DMS53 treated with DMSO at 0.1 percent for 48 hours (cell line): ENCODE measurements at regions not wholly inside any gene's neighbourhood (a gene's known extent, or its start where the extent isn't known, plus 50 kb on each side); places are given as distances from the start of the nearest gene placed in this dataset.
A peak's percentile ranks its signal among the peaks of the same experiment; 100 is the strongest.
"Not testable (repeated sequence)": the region's sequence is repeated elsewhere in the genome, so short reads cannot be mapped to it uniquely, and the experiment has no call there.

Source experiments
- DNase-seq: peaks from one replicate; lab custom pipeline; 2025; ENCODE audit not compliant: unreplicated experiment; lab: John Stamatoyannopoulos, UW

DNA sequence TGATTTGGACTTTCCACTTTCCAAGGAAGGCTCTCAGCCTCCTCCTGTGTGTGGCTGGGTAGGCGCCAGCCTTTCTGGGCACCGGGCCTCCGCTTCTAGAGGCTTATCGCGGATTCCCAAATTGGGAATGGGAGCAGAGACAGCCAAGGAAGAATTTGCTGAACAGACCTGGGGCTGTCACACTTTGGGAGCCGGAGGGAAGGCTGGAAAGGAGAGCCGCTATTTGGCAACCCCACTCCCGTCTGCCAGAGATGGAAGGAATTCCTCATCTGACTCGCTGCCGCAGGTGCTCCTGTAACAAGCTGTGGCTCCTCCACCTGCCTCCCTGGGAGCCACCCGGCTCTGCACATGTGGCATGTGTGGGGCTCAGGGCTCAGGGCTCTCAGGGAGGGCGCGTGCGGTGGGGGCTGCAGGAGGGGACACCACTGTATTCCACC lies 50.8 kb upstream of the ECHDC3 start:
- DNase-seq: no peak

DNA sequence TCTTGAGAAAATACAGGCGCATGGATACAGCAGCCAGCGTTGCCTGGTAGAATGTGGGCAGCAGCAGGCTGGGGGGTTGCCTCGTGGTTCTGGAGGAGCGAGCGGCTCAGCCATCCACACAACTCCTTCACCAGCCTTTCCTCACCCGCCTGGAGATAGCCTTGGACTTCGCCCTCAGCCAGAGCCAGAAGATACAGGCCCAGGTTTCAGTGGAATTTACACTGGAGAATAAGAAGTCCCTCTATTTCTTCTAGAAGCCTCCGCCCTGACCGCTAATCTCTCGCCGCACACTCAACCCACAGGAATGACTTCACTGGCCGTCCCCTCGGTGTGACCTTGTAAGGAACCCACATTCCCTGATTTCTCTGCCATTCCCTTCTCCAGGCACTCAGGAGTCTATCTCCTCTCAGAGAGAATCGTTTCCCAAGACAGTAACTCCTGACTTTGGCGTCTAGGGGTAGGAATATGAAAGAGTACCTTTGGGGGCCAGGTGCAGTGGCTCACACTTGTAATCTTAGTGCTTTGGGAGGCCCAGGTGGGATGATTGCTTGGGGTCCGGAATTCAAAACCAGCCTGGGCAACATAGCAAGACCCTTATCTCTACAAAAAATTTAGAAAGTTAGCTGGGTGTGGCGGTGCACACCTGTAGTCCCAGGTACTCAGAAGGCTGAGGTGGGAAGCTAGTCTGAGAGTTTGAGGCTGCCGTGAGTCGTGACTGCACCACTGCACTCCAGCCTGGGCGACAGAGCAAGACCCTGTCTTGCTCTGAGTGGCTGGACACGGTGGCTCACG lies 52.0 kb upstream of the ECHDC3 start:
- no peak for DNase-seq

DNA sequence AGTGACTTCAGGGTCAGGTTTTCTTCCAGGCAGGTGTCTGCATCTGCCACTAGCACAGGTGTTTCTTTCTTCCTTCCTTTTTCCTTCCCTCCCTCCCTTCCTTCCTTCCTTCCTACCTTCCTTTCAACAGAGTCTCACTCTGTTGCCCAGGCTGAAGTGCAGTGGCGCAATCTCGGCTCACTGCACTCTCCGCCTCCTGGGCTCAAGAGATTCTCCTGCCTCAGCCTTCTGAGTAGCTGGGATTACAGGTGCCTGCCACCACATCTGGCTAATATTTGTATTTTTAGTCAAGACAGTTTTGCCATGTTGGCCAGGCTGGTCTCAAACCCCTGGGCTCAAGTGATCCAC lies 53.8 kb upstream of the ECHDC3 start:
- not testable (repeated sequence) for DNase-seq

DNA sequence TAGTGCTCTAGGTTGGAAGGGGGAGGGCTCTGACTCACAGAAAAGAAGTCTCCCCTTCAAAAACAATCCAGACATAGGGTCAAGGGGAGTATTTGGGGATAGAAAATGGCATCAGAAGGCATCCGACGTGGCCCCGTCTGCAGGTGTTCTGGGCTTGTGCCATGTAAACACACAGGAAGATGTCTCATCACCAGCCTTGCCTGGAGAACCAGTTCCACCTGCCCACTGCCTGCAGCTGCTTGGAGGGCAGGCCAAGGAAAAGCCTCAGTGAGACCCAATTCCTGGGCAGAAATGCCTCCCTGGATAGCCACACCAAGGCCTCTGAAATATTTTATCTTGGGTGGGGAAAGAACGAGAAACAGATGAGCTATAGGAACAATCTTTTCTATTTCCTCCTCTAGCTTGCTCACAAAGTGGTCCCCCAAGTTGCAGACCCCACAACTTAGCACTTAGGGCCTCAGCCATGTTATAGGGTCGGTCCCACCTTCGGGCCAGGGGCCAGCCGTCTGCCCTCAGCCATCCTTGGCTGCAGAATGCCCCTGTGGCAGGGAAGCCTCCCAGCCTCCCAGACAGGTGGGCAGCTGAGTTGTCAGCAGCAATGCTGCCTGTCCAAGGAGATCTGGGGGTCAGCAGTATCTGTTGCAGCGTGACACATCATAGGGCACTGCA lies 54.3 kb upstream of the ECHDC3 start:
- DNase-seq: peak; percentile 88

DNA sequence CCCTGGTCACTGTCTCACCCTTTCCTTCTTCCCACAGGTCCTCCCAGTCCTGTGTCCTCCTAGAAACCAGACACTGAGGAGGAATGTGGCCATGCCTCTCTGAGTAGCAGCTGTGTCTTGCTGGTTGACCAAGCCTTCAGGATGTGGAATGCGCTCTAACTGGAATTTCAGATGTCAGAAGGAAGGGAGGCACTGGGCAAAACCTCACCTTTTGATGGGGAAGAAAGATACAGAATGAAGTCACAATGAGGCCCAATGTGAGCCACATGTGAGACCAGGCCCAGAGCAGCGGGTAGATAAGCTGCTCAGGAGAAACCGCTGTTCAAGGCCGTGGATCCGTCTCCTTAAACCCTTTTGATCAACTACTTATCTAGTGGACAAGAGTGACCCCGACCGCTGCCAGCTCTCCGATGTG lies 54.8 kb upstream of the ECHDC3 start:
- DNase-seq: peak; percentile 61

DNA sequence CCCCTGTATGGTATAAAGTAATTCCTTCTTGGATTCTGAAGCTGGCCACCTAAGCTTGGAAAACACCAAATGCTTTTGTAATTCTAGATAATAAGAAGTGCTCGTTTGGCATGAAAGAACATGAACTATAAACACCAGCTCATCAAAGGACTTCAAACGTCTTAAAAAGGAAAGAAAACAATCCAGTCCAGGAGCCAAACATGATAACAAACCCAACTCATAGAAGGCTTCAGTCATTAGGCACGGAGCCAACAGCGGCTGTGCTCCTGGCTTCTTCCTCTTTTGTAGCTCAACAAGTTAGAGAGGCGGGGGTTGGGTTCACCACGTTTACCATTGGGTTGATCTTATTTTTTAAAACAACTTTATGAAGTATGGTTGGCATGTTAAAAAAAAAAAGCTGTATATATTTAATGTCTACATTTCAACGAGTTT lies 56.4 kb upstream of the ECHDC3 start:
- peak; percentile 44 for DNase-seq

DNA sequence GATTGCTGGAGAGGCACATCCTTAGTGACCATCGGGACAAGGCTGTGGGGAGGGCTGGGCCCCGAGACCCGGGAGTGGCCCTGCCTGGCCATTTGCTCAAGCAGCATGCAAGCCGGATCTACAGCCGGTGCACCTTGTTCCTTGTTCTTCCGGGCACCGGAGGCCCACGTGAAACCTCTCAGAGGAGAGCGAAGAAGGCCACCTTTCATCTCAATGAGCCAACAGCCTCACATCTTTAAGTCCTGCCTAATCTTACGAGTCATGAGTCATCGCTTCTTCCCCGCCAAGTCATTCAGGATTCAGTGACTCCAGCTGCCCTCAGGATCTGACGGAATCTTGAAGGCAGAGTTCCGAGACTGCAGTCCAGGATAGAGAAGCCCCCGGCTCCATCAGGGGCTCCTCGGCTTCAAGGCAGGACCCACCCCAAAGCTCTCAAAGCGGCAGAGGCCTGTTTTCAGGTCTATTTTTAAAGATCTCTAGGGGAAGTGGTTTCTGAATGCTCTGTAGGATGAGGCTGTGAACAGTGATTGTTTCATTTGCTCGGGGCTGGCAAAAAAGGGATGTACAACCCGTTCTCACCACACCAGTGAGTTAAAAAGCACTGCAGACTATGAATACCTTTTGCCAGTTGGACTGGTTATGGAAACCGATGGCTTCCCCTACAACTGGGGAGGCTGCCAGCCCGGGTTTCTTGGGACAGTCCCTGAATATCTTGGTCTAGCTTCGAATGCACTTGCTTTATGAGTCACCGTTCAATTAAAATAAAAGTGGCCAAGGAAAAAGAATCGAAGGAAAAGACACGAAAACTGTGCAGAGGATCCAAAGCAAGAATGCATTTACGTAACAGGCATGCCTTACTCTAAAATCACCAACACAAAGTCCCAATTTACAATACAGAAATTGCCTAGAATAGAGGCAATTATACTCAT lies 57.2 kb upstream of the ECHDC3 start:
- DNase-seq: no peak

DNA sequence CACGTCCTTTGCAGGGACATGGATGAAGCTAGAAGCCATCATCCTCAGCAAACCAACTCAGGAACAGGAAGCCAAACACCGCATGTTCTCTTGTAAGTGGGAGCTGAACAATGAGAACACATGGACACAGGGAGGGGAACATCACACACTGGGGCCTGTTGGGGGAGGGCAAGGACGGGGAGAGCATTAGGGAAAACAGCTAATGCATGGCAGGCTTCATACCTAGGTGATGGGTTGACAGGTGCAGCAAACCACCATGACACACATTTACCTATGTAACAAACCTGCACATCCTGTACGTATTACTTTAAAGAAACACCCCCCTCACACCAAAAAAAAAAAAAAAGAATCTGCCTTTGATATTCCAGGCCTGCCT lies 57.9 kb upstream of the ECHDC3 start:
- not testable (repeated sequence) for DNase-seq

DNA sequence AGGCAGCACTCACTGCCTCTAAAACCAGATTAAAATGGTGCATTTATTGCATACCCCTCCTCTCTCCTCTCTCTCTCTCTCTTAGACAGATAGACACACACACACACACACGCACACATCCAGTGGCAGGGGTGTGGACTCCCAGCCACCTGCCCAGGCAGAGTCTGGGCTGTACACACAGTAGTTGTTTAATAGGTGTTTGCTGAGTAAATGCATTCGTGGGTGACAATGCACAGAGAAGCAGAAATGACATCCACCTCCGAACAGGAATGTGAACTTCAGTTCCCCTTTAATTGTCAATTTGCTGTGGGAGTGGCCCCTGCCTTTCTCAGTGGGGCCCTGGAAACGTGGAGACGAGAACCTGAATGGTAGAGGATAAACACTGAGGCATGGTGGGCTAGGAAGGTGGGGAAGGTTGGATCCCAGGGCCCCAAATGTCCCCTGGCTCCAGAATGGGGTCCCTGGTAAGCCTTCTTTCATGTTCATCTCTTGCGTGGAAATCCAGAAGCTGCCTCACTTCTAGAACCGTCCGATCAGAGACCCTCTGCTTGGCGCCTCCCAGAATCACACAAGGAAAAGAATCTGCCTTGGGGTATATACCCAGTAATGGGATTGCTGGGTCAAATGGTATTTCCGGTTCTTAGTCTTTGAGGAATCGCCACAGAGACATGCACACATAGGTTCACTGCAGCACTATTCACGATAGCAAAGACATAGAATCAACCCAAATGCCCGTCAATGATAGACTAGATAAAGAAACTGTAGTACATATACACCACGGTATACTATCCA lies 58.5 kb upstream of the ECHDC3 start:
- peak; percentile 34 for DNase-seq

DNA sequence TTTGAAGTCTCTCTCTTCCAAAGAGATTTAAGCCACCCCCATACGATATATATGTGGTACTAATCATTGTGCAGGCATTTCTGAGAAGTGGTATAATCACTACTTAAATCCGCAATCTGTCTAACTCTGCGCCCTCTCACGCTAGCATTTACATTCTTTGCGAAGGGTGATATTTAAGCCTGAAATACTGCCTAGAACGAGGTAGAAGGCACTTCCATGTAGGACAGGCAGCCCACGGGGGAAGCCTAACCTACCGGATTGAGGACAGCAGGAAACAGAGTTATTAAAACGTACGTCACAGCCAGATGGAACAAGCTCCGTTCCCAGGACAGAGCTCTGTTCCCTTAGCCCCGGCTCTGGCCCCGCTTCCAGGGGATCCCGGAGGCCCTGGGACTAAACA lies 59.3 kb upstream of the ECHDC3 start:
- no peak for DNase-seq

DNA sequence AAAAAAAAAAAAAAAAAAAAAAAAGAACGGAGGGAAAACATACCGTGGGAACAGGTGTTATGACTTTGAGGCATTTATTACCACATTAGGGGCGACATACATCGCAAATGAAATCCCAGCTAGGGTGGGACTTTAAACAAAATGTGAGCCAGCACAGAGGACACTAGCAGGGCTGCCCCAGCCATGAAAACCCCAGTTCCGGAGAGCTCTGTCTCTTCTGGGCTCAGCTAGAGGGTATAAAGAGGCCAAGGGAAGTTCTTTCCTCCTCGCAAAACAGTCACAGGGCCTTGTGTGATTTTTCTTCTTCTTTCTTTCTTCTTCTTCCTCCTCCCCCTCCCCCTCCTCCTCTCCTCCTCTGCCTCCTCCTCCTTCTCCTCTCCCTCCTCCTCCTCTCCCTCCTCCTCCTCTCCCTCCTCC lies 59.9 kb upstream of the ECHDC3 start:
- DNase-seq: no peak

DNA sequence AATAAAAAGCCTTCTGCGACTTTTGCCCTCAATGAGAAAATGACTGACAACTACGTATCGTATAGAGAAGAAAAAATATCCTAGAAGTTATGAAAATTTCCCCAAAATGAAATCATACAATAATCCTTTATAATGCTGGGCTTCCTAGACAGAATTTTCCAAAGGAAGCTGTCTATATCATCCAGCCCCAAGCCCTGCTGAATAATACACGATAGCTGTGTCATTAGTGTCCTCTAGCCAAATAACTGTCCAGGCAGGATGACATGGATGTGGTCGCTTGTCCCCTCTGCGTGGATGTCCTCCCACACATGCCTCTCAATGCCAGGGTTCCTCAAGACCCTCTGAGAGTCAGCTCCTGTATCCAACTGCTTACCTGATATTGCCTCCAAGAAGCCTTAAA lies 61.7 kb upstream of the ECHDC3 start:
- no peak for DNase-seq

DNA sequence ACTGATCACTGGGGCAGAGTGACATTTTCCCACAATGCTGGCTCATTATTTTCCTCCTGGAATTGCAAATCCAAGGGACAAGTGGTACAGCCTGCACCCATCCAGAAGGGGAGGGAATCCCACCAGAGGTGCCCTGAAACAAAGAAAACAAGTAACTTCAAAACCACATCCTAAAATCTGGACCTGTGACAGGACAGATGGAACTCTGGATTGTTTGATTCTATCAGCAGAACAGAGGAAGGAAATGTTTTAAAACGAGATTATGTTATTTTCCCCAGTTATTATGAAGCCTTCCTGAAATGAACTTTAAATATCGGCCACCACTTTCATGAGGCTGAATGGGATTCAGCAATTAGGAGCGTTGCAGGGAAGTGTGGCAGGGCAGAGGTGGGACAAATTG lies 62.2 kb upstream of the ECHDC3 start:
- DNase-seq: no peak

DNA sequence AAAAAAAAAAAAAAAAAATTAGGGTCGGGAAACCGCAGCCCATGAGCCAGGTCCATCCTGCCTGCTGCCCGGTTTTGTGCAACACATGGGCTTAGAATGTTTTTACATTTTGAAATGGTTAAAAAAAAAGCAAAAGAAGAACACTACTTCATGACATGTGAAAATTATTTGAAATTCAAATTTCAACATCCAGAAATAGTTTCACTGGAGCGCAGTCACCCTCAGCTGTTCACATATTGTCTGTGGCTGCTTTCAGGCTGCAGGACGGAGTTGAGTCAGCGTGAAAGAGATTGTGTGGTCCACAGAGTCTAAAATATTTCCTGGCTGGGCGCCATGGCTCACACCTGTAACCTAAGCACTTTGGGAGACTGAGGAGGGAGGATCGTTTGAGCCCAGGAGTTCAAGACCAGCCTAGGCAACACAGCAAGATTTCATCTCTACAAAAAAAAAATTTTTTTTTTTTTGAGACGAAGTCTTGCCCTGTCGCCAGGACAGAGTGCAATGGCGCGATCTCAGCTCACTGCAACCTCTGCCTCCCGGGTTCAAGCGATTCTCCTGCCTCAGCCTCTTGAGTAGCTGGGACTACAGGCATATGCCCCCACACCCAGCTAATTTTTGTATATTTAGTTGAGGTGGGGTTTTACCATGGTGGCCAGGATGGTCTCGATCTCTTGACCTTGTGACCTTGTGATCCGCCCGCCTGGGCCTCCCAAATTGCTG lies 63.9 kb upstream of the ECHDC3 start:
- no peak for DNase-seq

DNA sequence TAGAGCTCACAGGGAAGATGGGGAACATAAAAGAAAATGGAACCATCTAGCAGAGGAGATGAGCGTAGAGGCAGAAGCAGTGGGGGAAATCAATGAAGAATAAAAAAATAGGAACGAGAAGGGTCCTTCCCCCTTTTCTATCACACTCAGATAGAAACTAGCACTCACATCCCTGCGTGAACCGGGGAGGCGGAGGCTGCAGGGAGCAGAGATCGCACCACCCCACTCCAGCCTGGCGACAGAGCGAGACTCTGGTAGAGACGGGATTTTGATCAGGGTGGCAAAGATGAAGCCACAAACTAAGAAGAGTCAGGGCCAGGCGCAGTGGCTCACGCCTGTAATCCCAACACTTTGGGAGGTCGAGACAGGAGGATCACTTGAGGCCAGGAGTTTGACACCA lies 64.7 kb upstream of the ECHDC3 start:
- no peak for DNase-seq

DNA sequence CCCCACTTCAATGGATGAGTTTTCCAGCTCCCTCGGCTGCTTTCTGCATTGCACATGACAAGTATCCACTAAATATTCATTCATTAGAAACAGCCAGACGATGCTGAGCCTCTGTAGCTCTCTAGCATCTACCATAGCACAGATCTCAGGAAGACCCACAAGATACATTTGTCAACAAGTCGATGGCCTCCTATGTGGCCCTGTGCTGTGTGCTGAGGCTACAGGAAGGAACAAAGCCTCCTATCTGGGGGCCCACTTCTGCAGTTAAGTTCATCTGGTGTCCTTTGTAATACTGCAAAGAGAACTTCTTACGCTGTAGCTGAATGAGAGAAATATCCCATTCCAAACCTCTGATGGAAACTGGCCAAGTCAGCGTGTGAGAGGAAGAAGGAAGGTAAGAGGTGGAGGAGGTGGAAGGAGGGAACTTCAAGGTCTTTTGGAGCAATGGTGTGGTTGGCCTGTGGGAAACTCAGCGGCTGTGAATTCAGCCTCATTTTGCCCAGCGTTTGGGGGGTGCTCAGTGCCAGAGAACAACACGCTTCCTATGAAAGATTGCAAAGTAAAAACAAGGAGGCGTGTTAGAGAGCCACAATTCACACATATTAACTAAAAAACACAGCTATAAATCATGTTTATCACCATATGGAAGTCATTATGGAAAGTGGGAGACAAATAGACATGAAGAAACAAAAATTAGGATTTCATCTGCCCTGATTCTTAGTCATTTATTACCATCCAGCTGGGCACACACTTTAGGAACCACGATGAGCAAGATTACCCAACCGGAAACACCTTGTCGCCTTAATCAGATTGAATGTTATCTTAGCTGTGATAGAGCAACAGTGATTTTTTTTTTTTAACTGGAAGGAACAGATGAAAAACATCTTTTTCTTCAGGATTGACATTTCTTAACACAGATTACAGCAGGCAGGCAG lies 62.2 kb upstream of the USP6NL start:
- no peak for DNase-seq

DNA sequence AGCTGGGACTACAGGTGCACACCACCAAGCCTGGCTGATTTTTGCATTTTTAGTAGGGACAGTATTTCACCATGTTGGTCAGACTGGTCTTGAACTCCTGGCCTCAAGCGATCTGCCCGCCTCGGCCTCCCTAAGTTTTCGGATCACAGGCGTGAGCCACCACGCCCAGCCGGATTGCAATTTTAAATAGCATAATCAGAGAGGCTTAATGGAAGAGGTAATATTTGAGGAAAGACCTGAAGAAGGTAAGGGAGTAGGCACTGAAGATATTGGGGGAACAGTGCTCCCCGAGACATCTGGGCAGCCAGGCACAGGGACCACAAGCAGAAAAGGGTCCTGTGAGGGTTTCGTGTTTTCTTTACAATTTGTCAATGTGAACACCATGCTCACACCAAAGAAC lies 61.4 kb upstream of the USP6NL start:
- no peak for DNase-seq

DNA sequence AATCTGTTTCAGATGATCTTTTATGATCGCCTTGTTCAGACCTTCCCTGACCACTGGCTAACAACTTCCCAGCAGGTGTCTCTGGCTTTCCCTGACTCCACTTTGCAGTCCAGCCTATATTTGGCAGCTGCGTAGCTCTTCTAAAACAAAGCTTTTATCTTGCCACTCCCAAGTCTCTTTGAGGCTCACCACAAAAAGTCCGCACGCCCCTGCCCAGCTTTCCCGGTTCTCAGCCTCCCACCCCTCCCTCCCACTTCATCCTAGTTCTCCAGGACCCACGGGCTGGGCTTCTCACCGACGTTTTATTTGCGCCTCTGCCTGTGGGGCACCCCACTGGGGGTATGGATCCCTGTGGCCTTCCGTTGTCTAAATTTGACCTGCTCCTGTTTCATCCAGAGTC lies 58.9 kb upstream of the USP6NL start:
- no peak for DNase-seq
